GM18951 (cell line): ENCODE measurements at regions not wholly inside any gene's neighbourhood (a gene's known extent, or its start where the extent isn't known, plus 50 kb on each side); places are given as distances from the start of the nearest gene placed in this dataset.

Experiments
- POLR2A ChIP-seq: IDR thresholded peaks from 4 replicates; pipeline ENCODE4 v1.6.1; 2011; ENCODE audit warnings: mild to moderate bottlenecking; ENCODE audit not compliant: insufficient read length, insufficient read depth; ENCODE audit errors: extremely low read depth
- in situ Hi-C: fragments of 300-500 bp; cut with MboI; formaldehyde crosslinking; loops from one replicate; pipeline ENCODE4 v1.12.0; 2022; ENCODE audit warnings: low sequenced_read_pairs, mixed read lengths, inconsistent platforms; ENCODE audit not compliant: unreplicated experiment

DNA sequence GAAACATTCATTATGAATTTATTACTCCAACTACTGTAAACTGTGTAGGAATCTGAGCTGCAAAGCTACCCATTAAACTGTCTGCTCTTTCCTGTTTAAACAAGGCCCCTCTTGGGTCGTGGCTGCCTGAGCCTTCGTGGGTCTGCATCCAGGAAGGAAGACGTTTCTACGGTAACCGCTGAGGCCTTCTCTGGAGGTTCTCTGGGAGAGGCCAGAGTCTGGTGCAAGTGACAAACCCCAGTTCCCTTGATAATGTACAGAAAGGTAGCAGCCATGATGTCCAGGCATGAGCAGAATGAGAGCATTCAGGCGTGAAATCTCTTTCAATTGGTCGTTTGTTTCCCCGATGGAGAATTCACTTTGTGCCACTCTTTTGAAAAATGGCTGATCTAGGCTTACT lies 350.2 kb downstream of the PLPP3 start:
- in situ Hi-C loops, result no loop called here
- TF ChIP-seq POLR2A, result no peak

DNA sequence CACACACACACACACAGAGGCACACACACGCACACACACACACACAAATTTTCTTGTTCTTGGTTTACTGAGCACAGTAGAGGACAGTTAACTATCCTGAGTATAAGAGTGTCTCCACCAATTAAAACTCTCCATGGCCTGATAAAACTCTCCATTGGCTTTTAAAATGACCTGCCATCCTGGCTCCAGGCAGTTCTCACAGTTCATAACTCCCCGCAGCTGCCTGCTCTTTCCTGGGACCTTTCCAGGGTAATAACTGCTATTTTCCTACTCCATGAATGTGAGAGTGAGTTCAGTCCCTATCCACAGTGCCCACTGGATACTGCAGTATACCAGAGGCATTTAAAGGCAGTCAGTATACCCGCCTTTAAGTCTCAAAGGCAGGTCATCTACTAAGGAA lies 351.5 kb downstream of the PLPP3 start:
- TF ChIP-seq POLR2A, result no peak

DNA sequence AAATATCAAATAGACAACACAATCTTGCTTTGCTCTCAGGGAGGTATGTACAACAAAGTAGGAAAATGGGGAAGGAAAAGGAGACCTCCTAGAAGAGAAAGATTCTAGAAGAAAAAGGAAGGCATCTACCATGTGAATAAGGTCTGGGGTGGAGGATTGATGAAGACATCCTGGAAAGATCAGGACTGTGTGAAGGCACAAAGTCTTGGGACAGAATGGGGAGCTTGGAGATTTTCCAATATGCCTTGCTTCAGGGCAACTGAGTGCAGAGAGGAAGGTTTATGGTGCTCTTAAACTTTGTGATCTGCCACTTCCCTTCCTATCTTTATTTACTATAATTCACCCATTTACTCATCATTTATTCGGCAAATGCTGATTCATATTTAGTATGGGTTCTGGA lies 352.0 kb downstream of the PLPP3 start:
- no peak for TF ChIP-seq POLR2A
- in situ Hi-C loops, result no loop called here

More for the DNA sequence above, 351.5 kb downstream of the PLPP3 start:
- in situ Hi-C loops, result no loop called here

DNA sequence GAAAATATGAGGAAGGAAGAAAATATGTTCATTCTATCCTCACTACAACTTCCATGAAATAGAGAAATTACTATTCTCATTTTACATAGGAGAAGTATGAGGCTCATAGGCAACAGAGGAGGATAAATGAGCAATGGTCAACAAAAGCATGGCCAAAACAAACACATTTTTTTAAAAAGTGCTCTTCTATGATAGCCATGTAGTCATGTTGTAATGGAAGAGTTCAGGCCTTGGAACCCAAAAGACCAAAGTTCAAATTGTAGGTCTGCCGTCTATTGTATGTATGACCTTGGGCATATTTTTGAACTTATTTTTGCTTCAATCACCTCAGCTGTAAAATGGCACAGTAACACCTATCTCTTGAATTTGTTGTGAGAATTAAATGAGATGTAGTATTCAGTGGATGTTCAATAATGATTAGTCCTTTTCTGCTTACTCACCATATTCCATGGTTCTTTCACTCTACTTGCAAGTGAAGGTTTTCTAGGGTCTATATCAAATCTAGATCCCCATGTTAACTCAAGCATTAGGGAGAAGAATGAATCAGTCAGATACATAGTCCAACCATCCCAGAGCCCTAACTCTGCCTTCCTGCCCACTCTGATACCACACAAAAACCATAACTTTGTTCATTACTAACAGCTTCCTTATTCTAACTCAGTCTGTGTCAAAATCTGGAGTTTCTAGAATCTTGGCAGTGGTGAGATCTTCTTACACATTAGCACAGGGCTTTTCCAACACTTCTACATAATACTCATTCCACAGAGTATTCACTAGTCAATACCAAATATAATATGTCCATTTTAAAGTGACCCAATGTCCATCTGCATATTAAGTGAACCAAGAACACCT lies 353.2 kb downstream of the PLPP3 start:
- no peak for TF ChIP-seq POLR2A
- in situ Hi-C loops, result no loop called here

DNA sequence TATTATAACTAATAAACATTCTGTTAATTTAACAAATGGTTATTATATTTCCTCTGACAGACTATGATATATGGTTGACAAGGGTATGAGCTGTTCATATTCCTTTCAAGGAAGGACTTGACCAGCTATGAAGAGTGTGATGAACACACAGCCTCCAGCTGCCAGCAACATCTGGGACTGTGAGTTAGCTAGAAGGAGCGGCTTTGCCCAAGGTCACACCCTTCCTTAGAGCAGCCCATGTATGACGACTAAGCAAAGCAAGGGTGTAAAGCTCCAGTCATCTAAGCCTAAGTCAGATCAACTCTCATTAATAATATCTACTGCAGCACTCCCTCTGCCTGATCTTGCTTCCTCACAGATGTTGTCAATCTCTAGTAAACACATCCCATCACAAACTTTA lies 355.4 kb downstream of the PLPP3 start:
- TF ChIP-seq POLR2A, result no peak
- in situ Hi-C loops, result no loop called here

DNA sequence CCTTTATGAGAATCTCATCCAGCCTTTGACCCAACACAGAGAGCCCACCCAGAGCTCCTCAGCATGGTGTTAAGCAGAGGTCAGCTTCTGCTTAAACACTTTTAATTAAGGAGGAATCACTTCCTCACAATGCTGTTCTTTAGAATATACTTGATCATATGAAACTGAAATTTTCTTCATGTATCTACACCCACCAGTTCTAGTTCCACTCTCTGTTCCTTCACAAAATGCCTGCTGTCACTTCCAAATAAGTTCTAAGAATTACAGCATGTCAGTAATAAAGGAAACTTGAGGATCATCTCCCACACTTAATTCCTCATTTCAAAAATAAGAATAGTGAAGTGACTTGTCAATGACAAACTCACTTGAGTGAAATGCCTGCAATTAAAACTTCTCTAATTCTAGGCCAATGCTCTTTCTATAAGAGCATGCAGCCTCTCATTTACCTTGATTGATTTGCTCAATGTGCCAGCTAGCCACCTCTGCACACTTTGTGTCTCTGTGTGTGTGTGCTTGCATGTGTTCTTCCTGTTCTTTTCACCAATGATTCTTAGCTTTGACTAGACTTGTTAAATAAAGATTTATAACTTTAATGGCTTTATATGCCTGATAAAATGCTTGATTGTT lies 356.3 kb downstream of the PLPP3 start:
- no peak for TF ChIP-seq POLR2A
- in situ Hi-C loops, result no loop called here

DNA sequence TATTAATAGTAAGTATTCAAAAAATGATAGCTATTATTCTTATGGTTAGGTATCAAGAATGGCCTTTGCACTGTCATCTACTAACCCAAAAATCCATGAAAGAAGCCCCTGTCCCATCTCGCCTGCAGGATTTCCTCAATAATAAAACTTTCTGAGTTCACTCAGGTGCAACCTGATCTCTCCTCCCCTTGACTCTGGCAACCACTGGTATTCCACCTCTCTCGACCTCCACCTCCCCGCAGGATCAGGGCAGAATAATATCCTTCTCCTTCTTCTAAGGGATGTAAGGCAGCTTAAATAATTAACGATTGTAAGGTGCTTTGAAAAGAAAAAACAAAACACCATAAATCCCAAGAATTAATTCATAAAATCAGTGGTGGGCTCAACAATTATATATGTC lies 359.3 kb downstream of the PLPP3 start:
- in situ Hi-C loops, result no loop called here
- no peak for TF ChIP-seq POLR2A

DNA sequence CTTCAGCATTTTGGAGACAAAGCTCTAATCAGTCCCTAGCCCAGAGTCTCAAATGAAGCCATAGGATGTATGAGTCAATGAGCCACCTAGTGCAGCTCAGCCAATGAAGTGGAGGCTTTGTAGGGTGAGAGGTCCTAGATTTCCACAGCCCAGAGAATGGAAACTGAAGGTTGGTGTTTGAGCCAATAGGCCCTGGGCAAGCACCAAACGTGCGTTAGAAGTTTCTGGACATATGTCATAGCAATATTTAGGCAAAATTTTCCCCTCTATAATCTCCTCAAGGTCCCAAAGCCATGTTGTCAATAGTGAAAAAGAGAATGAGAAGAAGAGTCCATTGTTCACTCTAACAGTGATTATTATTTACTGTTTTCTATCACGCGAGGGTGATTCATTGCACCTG lies 361.3 kb downstream of the PLPP3 start:
- in situ Hi-C loops, result no loop called here
- TF ChIP-seq POLR2A, result no peak

DNA sequence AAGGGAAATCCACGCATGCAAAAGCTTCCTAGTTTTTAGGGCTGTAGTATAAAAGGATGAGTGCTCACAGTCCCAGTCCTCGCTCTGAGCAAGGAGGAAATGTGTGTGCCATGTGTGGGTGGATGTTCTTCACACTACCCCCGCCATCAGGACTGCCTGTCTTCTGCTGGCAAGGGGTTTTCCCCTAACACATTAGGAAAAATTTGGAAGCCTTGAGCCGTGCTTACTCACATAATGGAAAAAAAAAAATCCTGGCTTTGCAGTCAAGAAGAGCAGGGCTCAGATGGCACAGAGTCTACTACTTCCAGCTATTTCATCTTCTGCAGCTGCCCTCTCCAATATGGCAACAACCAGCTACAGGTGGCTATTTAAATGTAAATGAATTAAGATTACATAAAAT lies 363.1 kb downstream of the PLPP3 start:
- in situ Hi-C loops, result no loop called here
- no peak for TF ChIP-seq POLR2A

DNA sequence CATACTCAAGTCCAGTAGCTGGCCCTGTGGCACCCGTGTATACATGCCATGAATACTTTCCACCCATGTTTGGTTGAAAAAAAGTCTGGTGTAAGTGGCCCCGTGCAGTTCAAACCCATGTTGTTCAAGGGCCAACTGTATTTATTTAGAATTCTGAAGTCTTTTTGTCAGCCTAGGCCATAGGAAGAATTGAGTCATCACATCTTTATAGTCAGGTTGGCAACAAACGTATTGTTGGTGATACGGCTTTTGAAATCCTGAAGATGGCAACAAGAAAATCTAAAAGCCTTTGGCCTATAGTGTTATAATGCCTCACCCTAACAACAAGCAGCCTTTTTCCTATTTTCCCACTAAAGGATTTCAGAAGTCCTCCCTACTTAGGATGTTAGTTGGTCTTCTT lies 363.6 kb downstream of the PLPP3 start:
- in situ Hi-C loops, result no loop called here
- TF ChIP-seq POLR2A, result no peak

DNA sequence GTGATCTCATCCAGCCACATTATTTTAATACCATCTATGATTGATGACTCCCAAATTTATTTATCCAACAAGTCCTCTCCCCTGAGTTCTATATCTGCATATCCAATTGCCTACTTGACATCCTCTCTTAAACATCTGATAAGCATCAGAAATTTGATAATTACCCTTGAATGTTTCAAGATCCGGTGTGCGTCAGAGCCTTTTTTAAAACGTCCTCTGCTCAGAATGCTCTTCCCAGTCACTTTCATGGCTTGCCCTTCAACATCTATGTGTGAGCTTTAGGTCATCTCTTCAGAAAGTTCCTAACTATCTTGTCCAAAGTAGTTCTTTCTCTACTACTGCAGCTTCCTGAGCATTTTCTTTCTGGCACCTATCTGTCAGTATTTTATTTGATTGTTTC lies 364.3 kb downstream of the PLPP3 start:
- TF ChIP-seq POLR2A, result no peak
- in situ Hi-C loops, result no loop called here

DNA sequence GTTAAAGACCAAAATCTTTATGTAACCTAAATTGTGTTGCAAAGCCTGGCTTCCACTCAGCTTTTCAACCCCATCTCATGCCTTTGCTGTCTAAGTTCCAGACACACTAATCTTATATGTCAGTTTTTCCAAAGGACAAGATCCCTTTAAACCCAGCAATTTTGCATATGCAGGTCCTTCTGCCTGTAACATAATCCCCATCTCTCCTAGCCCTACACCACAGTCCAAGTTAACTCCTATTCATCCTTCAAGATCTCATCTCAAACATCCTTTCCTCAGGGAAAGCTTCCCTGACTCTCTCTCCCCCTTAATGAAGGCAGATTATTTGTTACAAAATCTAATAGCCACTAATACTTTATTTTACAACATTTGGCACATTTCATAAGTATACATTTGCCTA lies 366.3 kb downstream of the PLPP3 start:
- in situ Hi-C loops, result no loop called here
- no peak for TF ChIP-seq POLR2A

DNA sequence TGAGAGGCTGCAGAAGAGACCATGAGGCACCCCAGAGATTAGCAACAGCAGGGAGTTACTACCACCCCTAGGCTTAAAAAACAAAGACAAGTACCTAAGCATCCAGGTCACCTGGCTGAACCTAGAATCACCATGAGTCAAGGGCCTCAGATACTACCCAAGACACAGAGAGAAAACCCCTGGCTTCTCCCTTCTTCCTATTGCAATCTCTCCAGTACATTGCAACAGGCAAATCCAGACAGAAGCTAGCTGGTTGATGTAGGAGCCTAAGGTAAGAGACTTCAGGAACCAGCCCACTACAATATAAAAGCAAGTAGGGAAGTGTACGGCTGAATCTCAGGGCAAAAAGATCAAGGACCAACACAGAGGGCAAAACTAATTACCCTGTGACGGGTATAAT lies 367.2 kb downstream of the PLPP3 start:
- no peak for TF ChIP-seq POLR2A
- in situ Hi-C loops, result no loop called here

DNA sequence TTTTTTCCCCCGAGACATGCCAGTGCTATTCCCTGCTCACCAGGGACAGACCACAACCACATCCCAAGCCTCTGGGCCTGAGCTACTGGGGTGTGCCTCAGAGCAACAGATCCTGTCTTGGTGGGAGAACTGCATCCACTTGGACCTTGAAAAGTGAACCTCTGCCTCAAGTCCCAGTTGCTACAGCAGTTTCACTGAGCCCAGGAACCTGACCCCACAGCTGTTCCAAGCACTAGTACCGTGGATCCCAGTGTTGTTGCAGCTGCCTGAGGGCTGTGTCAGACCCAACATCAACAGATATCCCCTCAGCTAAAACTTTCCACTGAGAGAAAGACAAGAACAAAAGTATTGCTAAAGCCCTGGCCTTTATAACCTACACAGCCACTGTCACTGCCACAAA lies 373.0 kb downstream of the PLPP3 start:
- in situ Hi-C loops, result no loop called here
- TF ChIP-seq POLR2A, result no peak

DNA sequence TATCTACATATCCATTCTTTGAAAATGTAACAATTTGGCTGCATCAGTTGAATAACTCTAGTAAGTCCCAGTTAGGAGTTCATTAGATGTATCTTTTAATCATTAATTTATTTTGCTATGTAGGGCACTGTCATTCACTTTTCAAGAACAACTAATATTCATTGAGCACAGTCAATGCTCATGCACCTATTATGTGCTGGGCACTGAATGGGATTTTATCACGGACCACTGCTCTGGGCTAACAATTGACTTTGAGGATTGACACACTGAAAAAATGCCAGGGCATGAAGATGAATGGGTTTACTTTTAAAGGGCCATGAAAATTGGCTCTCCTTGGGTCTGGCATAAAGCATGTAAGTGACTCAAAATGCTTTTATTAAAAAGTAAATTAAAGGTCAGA lies 375.2 kb downstream of the PLPP3 start:
- in situ Hi-C loops, result no loop called here
- no peak for TF ChIP-seq POLR2A
